Ovary (tissue), 3 donors: ENCODE measurements at regions not wholly inside any gene's neighbourhood (a gene's known extent, or its start where the extent isn't known, plus 50 kb on each side); places are given as distances from the start of the nearest gene placed in this dataset.

Experiments used
- POLR2A ChIP-seq: fragments of 450-650 bp; IDR thresholded peaks from one replicate; pipeline ENCODE4 v1.6.1; 2017; ENCODE audit warnings: antibody characterized with exemption, mild to moderate bottlenecking, moderate library complexity
- TF ChIP-seq, protein P1 (sequence below), 3 donors: fragments of 450-650 bp in 2 of 3; fragments of 200-600 bp in 1 of 3; IDR thresholded peaks; one replicate each; pipeline versions ENCODE4 v1.5.1 to v1.8.0; 2016 to 2022; ENCODE audit warnings: antibody characterized with exemption in 3 of 3, mild to moderate bottlenecking in 1 of 3
- donor health status: DM: no; HTN: no; CAD: no.

DNA sequence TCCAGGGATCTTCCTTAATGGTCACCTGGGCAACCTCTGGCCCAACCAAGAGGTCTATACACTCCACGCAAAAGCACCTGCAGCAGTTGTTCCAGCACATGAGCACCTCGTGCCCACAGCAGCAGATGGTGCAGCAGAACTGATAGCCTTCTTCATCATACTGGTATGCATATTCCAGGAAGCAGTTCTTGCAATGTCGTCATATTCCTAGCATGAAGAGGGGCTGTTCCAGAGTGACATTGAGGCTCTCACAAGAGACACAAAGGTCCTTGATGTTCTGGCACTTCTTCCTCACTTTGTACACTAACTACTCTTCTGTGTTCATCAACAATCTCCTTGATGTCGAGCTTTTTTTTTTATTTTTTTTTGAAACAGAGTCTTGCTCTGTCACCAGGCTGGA, 386.2 kb downstream of the MEIS1 start:
- TF ChIP-seq, protein P1, sequence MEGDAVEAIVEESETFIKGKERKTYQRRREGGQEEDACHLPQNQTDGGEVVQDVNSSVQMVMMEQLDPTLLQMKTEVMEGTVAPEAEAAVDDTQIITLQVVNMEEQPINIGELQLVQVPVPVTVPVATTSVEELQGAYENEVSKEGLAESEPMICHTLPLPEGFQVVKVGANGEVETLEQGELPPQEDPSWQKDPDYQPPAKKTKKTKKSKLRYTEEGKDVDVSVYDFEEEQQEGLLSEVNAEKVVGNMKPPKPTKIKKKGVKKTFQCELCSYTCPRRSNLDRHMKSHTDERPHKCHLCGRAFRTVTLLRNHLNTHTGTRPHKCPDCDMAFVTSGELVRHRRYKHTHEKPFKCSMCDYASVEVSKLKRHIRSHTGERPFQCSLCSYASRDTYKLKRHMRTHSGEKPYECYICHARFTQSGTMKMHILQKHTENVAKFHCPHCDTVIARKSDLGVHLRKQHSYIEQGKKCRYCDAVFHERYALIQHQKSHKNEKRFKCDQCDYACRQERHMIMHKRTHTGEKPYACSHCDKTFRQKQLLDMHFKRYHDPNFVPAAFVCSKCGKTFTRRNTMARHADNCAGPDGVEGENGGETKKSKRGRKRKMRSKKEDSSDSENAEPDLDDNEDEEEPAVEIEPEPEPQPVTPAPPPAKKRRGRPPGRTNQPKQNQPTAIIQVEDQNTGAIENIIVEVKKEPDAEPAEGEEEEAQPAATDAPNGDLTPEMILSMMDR (IDR thresholded peaks at IDR 0.05) = no peak
- TF ChIP-seq POLR2A = no peak
